ENCODE measurements at regions not wholly inside any gene's neighbourhood (a gene's known extent, or its start where the extent isn't known, plus 50 kb on each side); places are given as distances from the start of the nearest gene placed in this dataset.

- Histone ChIP-seq H3K4me3 (IDR thresholded peaks at IDR 0.05; ENCODE audit: insufficient read depth, low read depth, low read length) (no peak overlapping the region), H3K27ac (no peak overlapping the region), H3K4me2 (no peak overlapping the region), H3K36me3 (ENCODE audit: insufficient read depth) (no peaks in the 10 kb centered on the region), H3K79me2 (ENCODE audit: insufficient read depth, low read depth) (no peaks in the 10 kb centered on the region), H4K20me1 (ENCODE audit: insufficient read depth) (no peaks in the 10 kb centered on the region), H2AFZ (ENCODE audit: low read depth) (no peak overlapping the region), H3K9ac (no peak overlapping the region), H3K27me3 (ENCODE audit: insufficient read depth, low read depth) (no peaks in the 10 kb centered on the region), H3K4me1 (ENCODE audit: low read depth, poor library complexity, severe bottlenecking) (no peaks in the 10 kb centered on the region)
- TF ChIP-seq, protein P1, sequence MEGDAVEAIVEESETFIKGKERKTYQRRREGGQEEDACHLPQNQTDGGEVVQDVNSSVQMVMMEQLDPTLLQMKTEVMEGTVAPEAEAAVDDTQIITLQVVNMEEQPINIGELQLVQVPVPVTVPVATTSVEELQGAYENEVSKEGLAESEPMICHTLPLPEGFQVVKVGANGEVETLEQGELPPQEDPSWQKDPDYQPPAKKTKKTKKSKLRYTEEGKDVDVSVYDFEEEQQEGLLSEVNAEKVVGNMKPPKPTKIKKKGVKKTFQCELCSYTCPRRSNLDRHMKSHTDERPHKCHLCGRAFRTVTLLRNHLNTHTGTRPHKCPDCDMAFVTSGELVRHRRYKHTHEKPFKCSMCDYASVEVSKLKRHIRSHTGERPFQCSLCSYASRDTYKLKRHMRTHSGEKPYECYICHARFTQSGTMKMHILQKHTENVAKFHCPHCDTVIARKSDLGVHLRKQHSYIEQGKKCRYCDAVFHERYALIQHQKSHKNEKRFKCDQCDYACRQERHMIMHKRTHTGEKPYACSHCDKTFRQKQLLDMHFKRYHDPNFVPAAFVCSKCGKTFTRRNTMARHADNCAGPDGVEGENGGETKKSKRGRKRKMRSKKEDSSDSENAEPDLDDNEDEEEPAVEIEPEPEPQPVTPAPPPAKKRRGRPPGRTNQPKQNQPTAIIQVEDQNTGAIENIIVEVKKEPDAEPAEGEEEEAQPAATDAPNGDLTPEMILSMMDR (conservative IDR thresholded peaks at IDR 0.05; ENCODE audit: low read depth, low read length) = no peak
Measured at GRCh38 chr10:130994845-130995244, 316.7 kb downstream of the TCERG1L start.

DNA sequence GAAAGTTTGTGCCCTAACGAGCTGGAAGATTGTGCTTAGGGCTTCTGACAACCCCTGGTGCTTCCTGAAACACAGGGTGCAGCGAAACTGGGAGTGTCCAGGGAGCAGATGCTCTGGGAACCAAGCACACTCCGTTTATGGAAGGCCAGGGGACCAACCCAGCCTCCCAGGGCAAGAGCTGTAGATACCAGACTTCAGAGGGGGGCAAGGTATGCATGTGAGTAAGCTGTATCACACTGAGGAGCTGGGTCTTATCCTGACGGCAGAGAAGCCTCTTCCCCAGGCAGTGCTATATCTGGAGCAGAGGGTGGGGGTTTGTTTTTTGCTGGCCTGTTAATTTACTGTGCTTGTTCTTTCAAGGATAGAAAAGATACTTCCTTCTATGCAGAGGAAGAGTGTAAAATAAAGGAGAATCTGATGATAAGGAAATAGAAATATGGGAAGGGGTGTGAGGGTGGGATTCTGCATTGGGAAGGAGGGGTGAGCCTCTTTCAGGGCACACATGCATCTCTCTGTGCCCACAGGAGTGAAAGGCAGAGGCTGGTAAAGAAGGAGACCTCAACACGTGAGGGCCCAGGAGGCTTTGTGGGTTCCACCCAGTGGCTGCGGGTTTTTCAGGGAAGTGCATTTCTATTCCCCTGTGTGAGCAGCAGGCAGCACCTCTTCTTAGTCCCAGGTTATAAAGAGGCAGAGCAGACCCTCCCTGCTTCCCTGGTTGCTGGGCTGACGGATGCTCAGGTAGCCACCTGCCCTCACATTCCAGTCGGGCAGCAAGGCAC, 314.1 kb downstream of the TCERG1L start:
- H3K79me2 ChIP-seq (ENCODE audit: insufficient read depth, low read depth) = no peaks in the 10 kb centered on the region
- H3K4me2 ChIP-seq = no peak overlapping the region
- no peak overlapping the region for H3K9ac ChIP-seq
- H3K36me3 ChIP-seq (ENCODE audit: insufficient read depth) = no peaks in the 10 kb centered on the region
- no peak overlapping the region for H2AFZ ChIP-seq (ENCODE audit: low read depth)
- H3K27me3 ChIP-seq (ENCODE audit: insufficient read depth, low read depth) = no peaks in the 10 kb centered on the region
- H3K27ac ChIP-seq = no peak overlapping the region
- no peak overlapping the region for H3K4me3 ChIP-seq (IDR thresholded peaks at IDR 0.05; ENCODE audit: insufficient read depth, low read depth, low read length)
- TF ChIP-seq, protein P1 (conservative IDR thresholded peaks at IDR 0.05; ENCODE audit: low read depth, low read length) = no peak
- H3K4me1 ChIP-seq (ENCODE audit: low read depth, poor library complexity, severe bottlenecking) = no peaks in the 10 kb centered on the region
- no peaks in the 10 kb centered on the region for H4K20me1 ChIP-seq (ENCODE audit: insufficient read depth)

GRCh38 chr10:130998046-130998435, 313.5 kb downstream of the TCERG1L start:
- H3K4me2 ChIP-seq = no peak overlapping the region
- H3K4me3 ChIP-seq (IDR thresholded peaks at IDR 0.05; ENCODE audit: insufficient read depth, low read depth, low read length) = no peak overlapping the region
- no peaks in the 10 kb centered on the region for H3K27me3 ChIP-seq (ENCODE audit: insufficient read depth, low read depth)
- no peaks in the 10 kb centered on the region for H4K20me1 ChIP-seq (ENCODE audit: insufficient read depth)
- no peaks in the 10 kb centered on the region for H3K4me1 ChIP-seq (ENCODE audit: low read depth, poor library complexity, severe bottlenecking)
- H3K9ac ChIP-seq = no peak overlapping the region
- H3K36me3 ChIP-seq (ENCODE audit: insufficient read depth) = no peaks in the 10 kb centered on the region
- no peak overlapping the region for H2AFZ ChIP-seq (ENCODE audit: low read depth)
- no peaks in the 10 kb centered on the region for H3K79me2 ChIP-seq (ENCODE audit: insufficient read depth, low read depth)
- TF ChIP-seq, protein P1 (conservative IDR thresholded peaks at IDR 0.05; ENCODE audit: low read depth, low read length) = no peak
- no peak overlapping the region for H3K27ac ChIP-seq

GRCh38 chr10:130998642-130999041, 312.9 kb downstream of the TCERG1L start:
- TF ChIP-seq, protein P1 (conservative IDR thresholded peaks at IDR 0.05; ENCODE audit: low read depth, low read length) = no peak
- no peaks in the 10 kb centered on the region for H3K79me2 ChIP-seq (ENCODE audit: insufficient read depth, low read depth)
- no peaks in the 10 kb centered on the region for H3K4me1 ChIP-seq (ENCODE audit: low read depth, poor library complexity, severe bottlenecking)
- no peak overlapping the region for H3K4me2 ChIP-seq
- H3K4me3 ChIP-seq (IDR thresholded peaks at IDR 0.05; ENCODE audit: insufficient read depth, low read depth, low read length) = no peak overlapping the region
- no peaks in the 10 kb centered on the region for H3K36me3 ChIP-seq (ENCODE audit: insufficient read depth)
- H2AFZ ChIP-seq (ENCODE audit: low read depth) = no peak overlapping the region
- no peaks in the 10 kb centered on the region for H4K20me1 ChIP-seq (ENCODE audit: insufficient read depth)
- no peaks in the 10 kb centered on the region for H3K27me3 ChIP-seq (ENCODE audit: insufficient read depth, low read depth)
- no peak overlapping the region for H3K27ac ChIP-seq
- H3K9ac ChIP-seq = no peak overlapping the region

Data from KMS-11 (cell line).